Prostate gland (tissue), 2 donors: ENCODE measurements at regions not wholly inside any gene's neighbourhood (a gene's known extent, or its start where the extent isn't known, plus 50 kb on each side); places are given as distances from the start of the nearest gene placed in this dataset.

Experiments used
- CTCF ChIP-seq, 4 experiments: fragments of 200-600 bp in 2 of 4; fragments of 450-650 bp in 2 of 4; sonication (generic) in 2 of 4; IDR thresholded peaks; 1 replicate in 3 of 4; 2 replicates in 1 of 4; pipeline ENCODE4 v1.5.1; 2016 to 2019; ENCODE audit warnings: antibody characterized with exemption in 4 of 4, mild to moderate bottlenecking in 2 of 4, moderate library complexity in 2 of 4
- POLR2A ChIP-seq: fragments of 450-650 bp; IDR thresholded peaks from one replicate; pipeline ENCODE4 v1.6.1; 2016; ENCODE audit warnings: antibody characterized with exemption, mild to moderate bottlenecking

GRCh38 chr14:34170882-34171281 lies 220.0 kb upstream of the EGLN3 start:
- TF ChIP-seq CTCF (IDR thresholded peaks at IDR 0.05) (no peak), POLR2A (no peak)
